ENCODE measurements at regions not wholly inside any gene's neighbourhood (a gene's known extent, or its start where the extent isn't known, plus 50 kb on each side); places are given as distances from the start of the nearest gene placed in this dataset.

DNA sequence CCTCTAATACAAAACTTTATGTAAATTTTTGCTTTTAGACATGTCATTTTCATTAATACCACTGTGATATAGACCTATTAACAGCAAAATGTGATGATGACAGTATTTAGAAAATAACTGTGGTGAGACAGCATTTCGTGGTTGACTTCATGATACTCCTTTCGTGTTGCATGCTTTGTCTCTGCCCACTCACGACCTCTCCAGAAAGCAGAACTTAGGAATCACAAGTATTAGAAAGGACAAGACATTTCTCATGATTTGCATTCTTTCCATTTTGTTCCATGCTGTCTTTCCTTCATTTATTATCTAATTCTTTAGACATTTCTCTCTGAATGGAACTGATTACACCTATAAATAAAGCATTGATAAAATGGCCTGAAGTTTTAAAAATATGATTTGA is 85.2 kb upstream of the POU3F3 start:
- POLR2A ChIA-PET: no interaction called here

DNA sequence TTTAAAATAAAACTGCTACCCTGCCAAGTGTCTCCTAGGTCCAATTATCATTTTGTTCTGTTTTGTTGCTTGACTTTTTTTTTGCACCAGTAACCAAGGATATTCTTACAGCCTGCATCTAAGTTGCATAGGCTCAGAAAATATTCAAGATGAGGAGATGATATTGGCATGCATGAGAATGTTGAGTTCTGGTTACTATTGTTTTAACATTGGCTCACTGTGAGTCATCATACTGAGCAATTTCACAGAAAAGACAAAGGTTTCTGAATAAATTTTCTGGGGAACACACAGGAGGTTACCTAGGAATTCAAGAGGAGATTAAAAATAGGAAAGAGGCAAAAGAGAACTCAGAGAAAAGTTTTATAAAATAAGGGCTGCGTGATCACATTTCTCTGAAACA is 84.8 kb upstream of the POU3F3 start:
- Mint-ChIP-seq H3K27ac (no peak overlapping the region), H3K36me3 (ENCODE audit: low read depth) (no peaks in the 10 kb centered on the region), H3K4me1 (ENCODE audit: low read depth) (no peaks in the 10 kb centered on the region), H3K27me3 (peaks cover 3% of the 10 kb centered on the region), H3K4me3 (no peak overlapping the region), H3K9me3 (peaks cover 4% of the 10 kb centered on the region)
- no peak overlapping the region for H3K4me3 ChIP-seq (ENCODE audit: low read length)
- H3K27me3 ChIP-seq (ENCODE audit: control insufficient read depth in 1 of 2, insufficient read depth in 2 of 2, low read length in 2 of 2): no peaks in the 10 kb centered on the region
- no peak overlapping the region for H3K27ac ChIP-seq (ENCODE audit: low read depth in 1 of 2, low read length in 2 of 2)
- intact Hi-C loops (cut with DNase I, micrococcal nuclease): no loop called here
- no peaks in the 10 kb centered on the region for H3K4me1 ChIP-seq (ENCODE audit: insufficient read depth, low read length)
- ChIA-PET CTCF (no interaction called here), POLR2A (no interaction called here)
- ATAC-seq (ENCODE audit: poor library complexity) (no peak), DNase-seq (no peak)
- no peaks in the 10 kb centered on the region for H3K9me3 ChIP-seq (ENCODE audit: control insufficient read depth in 1 of 2, insufficient read depth in 1 of 2, low read length in 2 of 2)
- TF ChIP-seq CTCF (IDR thresholded peaks at IDR 0.05): no peak
- no peaks in the 10 kb centered on the region for H3K36me3 ChIP-seq (ENCODE audit: insufficient read depth, low read length)

More for the DNA sequence above, 85.2 kb upstream of the POU3F3 start:
- no peak for TF ChIP-seq CTCF (IDR thresholded peaks at IDR 0.05)
- DNase-seq (no peak), ATAC-seq (ENCODE audit: poor library complexity) (no peak)
- CTCF ChIA-PET: no interaction called here
- Histone ChIP-seq H3K9me3 (ENCODE audit: control insufficient read depth in 1 of 2, insufficient read depth in 1 of 2, low read length in 2 of 2) (no peaks in the 10 kb centered on the region), H3K4me1 (ENCODE audit: insufficient read depth, low read length) (no peaks in the 10 kb centered on the region), H3K27me3 (ENCODE audit: control insufficient read depth in 1 of 2, insufficient read depth in 2 of 2, low read length in 2 of 2) (no peaks in the 10 kb centered on the region), H3K36me3 (ENCODE audit: insufficient read depth, low read length) (no peaks in the 10 kb centered on the region), H3K27ac (ENCODE audit: low read depth in 1 of 2, low read length in 2 of 2) (no peak overlapping the region), H3K4me3 (ENCODE audit: low read length) (no peak overlapping the region)
- peaks cover 4% of the 10 kb centered on the region for H3K9me3 Mint-ChIP-seq
- intact Hi-C loops (cut with DNase I, micrococcal nuclease): no loop called here
- H3K4me1 Mint-ChIP-seq (ENCODE audit: low read depth): no peaks in the 10 kb centered on the region
- H3K4me3 Mint-ChIP-seq: no peak overlapping the region
- H3K36me3 Mint-ChIP-seq (ENCODE audit: low read depth): no peaks in the 10 kb centered on the region
- no peak overlapping the region for H3K27ac Mint-ChIP-seq
- peaks cover 5% of the 10 kb centered on the region for H3K27me3 Mint-ChIP-seq

DNA sequence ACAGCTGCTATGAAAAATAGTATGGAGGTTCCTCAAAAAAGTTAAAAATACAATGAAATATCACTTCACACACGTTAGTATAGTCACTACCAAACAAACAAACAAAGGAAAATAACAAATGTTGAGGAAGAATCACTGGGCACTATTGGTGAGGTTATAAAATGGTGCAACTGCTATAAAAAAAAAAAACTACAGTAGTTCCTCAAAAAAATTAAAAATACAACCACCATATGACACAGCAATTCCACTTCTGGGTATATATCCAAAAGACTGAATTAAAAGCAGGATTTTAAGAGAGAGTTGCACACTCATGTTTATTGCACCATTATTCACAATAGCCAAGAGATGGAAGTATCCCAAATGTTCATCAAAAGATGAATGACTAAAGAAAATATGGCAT is 80.9 kb upstream of the POU3F3 start:
- Mint-ChIP-seq H3K4me3 (no peak overlapping the region), H3K27ac (no peak overlapping the region), H3K9me3 (peaks cover 4% of the 10 kb centered on the region), H3K27me3 (no peaks in the 10 kb centered on the region), H3K36me3 (ENCODE audit: low read depth) (no peaks in the 10 kb centered on the region), H3K4me1 (ENCODE audit: low read depth) (no peaks in the 10 kb centered on the region)
- POLR2A ChIA-PET: no interaction called here
- Histone ChIP-seq H3K27me3 (ENCODE audit: control insufficient read depth in 1 of 2, insufficient read depth in 2 of 2, low read length in 2 of 2) (no peaks in the 10 kb centered on the region), H3K4me3 (ENCODE audit: low read length) (no peak overlapping the region), H3K36me3 (ENCODE audit: insufficient read depth, low read length) (no peaks in the 10 kb centered on the region), H3K9me3 (ENCODE audit: control insufficient read depth in 1 of 2, insufficient read depth in 1 of 2, low read length in 2 of 2) (no peaks in the 10 kb centered on the region), H3K27ac (ENCODE audit: low read depth in 1 of 2, low read length in 2 of 2) (no peak overlapping the region), H3K4me1 (ENCODE audit: insufficient read depth, low read length) (no peaks in the 10 kb centered on the region)
- CTCF ChIA-PET: no interaction called here
- intact Hi-C loops (cut with DNase I, micrococcal nuclease): no loop called here
- TF ChIP-seq CTCF (IDR thresholded peaks at IDR 0.05): no peak
- ATAC-seq (ENCODE audit: poor library complexity) (no peak), DNase-seq (no peak)
